Chondrocyte (in vitro differentiated cells): ENCODE measurements at regions not wholly inside any gene's neighbourhood (a gene's known extent, or its start where the extent isn't known, plus 50 kb on each side); places are given as distances from the start of the nearest gene placed in this dataset.

Experiments used
- DNase-seq: peaks from one replicate; pipeline ENCODE4 v3.0.0; 2021; ENCODE audit warnings: mixed read lengths, low spot score
- H3K27ac Mint-ChIP-seq: one replicate; pipeline ENCODE4 v1.8.0; 2021; ENCODE audit warnings: mild to moderate bottlenecking, moderate library complexity, mixed read lengths; ENCODE audit not compliant: unreplicated experiment
- H3K27me3 Mint-ChIP-seq: 2 replicates; pipeline ENCODE4 v1.8.0; 2021; ENCODE audit warnings: low read depth, mixed read lengths
- H3K36me3 Mint-ChIP-seq: 2 replicates; pipeline ENCODE4 v1.8.0; 2021; ENCODE audit warnings: low read depth, mixed read lengths
- H3K4me1 Mint-ChIP-seq: 2 replicates; pipeline ENCODE4 v1.8.0; 2021; ENCODE audit warnings: low read depth, mild to moderate bottlenecking, mixed read lengths
- H3K4me3 Mint-ChIP-seq: one replicate; pipeline ENCODE4 v1.8.0; 2021; ENCODE audit warnings: mild to moderate bottlenecking, moderate library complexity, mixed read lengths; ENCODE audit not compliant: unreplicated experiment
- H3K9me3 Mint-ChIP-seq: 2 replicates; pipeline ENCODE4 v1.8.0; 2021; ENCODE audit warnings: low read depth, mixed read lengths
- TF ChIP-seq, protein P1 (sequence below): fragments of 200-600 bp; sonication (generic); IDR thresholded peaks from 2 replicates; pipeline ENCODE4 v1.5.0; 2021; ENCODE audit warnings: antibody characterized with exemption, mild to moderate bottlenecking, moderate library complexity

DNA sequence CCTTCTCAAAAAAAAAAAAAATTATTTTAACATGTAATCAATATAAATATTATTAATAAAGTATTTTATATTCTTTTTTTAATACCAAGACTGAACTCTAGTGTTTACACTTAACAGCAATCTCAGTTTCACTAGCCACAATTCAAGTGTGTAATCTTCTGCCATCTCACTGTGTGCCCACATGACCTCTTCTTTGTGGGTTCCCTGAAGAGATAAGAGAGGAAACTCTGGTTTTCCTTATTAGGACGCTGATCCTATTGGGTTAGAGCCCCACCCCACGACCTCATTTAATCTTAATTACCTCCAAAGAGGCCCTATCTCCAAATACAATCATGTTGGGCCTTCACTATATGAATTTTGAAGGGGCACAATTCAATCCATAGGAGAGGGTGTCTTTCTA is 177.6 kb downstream of the STK31 start:
- no peak overlapping the region for H3K27ac Mint-ChIP-seq
- H3K36me3 Mint-ChIP-seq: no peaks in the 10 kb centered on the region
- H3K4me1 Mint-ChIP-seq: no peaks in the 10 kb centered on the region
- TF ChIP-seq, protein P1, sequence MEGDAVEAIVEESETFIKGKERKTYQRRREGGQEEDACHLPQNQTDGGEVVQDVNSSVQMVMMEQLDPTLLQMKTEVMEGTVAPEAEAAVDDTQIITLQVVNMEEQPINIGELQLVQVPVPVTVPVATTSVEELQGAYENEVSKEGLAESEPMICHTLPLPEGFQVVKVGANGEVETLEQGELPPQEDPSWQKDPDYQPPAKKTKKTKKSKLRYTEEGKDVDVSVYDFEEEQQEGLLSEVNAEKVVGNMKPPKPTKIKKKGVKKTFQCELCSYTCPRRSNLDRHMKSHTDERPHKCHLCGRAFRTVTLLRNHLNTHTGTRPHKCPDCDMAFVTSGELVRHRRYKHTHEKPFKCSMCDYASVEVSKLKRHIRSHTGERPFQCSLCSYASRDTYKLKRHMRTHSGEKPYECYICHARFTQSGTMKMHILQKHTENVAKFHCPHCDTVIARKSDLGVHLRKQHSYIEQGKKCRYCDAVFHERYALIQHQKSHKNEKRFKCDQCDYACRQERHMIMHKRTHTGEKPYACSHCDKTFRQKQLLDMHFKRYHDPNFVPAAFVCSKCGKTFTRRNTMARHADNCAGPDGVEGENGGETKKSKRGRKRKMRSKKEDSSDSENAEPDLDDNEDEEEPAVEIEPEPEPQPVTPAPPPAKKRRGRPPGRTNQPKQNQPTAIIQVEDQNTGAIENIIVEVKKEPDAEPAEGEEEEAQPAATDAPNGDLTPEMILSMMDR: no peak
- no peak for DNase-seq
- peaks cover 4% of the 10 kb centered on the region for H3K9me3 Mint-ChIP-seq
- H3K4me3 Mint-ChIP-seq: no peak overlapping the region
- H3K27me3 Mint-ChIP-seq: peaks cover 7% of the 10 kb centered on the region

DNA sequence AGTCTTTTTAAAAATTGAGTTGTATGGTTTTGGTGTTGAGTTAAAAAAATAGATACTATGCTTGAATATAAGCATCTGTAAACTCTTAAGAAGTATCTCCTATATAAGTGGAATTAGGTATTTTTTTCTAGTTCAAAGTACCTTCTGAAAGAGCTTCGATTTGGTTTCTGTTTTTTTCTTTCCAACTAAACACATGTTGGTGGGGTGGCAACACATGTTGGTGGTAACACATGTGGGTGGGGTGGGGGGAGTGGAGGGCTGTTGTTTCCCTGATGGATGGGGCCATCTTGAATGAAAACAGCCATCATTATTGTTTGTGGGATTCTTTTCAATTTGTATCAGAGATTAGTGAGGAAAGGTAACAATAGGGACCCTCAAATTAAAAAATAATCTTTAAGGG is 178.9 kb downstream of the STK31 start:
- no peak overlapping the region for H3K4me3 Mint-ChIP-seq
- H3K36me3 Mint-ChIP-seq: no peaks in the 10 kb centered on the region
- H3K27ac Mint-ChIP-seq: no peak overlapping the region
- H3K27me3 Mint-ChIP-seq: peaks cover 7% of the 10 kb centered on the region
- H3K9me3 Mint-ChIP-seq: peaks cover 4% of the 10 kb centered on the region
- H3K4me1 Mint-ChIP-seq: peaks cover 2% of the 10 kb centered on the region
- no peak for DNase-seq
- TF ChIP-seq, protein P1: no peak

DNA sequence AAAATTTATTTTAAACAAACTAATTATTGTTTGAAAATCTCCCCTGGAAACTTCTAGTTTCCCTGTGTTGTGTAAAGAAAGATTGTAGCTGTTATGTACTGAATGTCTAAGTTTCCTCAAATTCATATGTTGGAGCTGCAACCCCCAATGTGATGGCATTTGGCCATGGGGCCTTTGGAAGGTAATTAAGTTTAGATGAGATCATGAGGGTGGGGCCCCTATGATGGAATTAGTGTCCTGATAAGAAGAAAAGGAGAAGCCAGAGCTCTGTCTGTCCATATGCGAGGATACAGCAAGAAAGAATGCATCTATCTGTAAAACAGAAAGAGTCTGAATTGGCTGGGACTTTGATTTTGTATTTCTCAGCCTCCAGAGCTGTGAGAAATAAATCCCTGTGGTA is 179.5 kb downstream of the STK31 start:
- TF ChIP-seq, protein P1: no peak
- Mint-ChIP-seq H3K4me3 (no peak overlapping the region), H3K27ac (no peak overlapping the region), H3K9me3 (peaks cover 4% of the 10 kb centered on the region), H3K4me1 (peaks cover 5% of the 10 kb centered on the region), H3K36me3 (no peaks in the 10 kb centered on the region), H3K27me3 (peaks cover 7% of the 10 kb centered on the region)
- DNase-seq: no peak

DNA sequence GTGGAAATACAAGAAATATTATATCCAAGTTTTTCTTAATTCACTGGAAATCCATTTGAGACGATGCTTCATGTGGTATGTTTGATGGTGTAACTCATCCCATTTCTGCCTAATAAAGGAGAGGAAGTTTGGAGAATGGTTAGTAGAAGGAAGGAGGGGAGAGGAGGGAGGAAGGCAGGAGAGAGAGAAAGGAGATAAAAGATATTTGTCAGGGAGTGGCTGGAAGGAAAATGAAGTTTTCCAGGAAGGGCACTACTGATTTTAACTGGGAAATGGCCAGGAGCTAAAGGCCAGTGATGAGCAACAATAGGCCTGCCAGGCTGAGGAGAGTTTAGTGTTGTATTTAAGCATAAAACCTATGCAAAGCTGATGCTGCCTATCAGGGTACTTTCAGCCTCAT is 182.0 kb downstream of the STK31 start:
- no peak overlapping the region for H3K4me3 Mint-ChIP-seq
- peaks cover 1% of the 10 kb centered on the region for H3K27me3 Mint-ChIP-seq
- no peak overlapping the region for H3K27ac Mint-ChIP-seq
- no peak for DNase-seq
- H3K36me3 Mint-ChIP-seq: no peaks in the 10 kb centered on the region
- H3K4me1 Mint-ChIP-seq: peaks cover 5% of the 10 kb centered on the region
- TF ChIP-seq, protein P1: no peak
- peaks cover 4% of the 10 kb centered on the region for H3K9me3 Mint-ChIP-seq

DNA sequence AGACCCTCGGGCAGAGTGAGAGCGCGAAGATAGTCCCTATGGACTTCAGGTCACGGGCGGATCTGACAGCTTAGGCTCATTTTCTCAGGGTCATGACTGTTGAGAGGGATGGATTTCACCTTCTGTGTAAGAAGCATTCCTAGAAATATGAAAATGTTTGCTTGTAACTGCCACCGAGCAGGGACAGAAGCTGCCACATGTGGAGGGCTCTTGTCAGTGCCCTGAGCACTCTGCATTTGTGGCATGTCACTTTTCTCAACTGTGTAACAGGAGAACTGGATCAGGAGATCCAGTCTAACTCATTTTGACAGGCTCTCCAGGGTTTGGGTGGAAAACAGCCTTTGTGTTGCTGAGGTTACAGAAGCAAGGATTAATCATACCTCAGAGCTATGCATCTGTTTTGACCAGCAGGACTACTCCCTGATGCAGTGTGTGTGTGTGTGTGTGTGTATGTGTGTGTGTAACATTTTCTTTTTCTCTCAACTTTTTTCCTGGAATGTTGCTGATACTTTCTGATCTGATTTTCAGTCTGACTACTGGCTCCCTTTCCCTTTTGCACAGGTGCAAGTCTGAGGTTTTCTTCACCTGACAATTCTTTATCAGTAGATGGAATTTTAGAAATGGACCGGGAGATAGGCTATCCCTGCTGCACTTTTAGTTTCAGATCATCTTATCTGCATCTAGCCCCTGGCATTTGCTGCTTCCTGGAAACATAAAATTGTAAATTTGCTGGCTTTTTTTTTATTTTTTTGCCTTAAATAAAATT is 183.3 kb downstream of the STK31 start:
- TF ChIP-seq, protein P1: no peak
- no peak for DNase-seq
- H3K4me3 Mint-ChIP-seq: no peak overlapping the region
- peaks cover 1% of the 10 kb centered on the region for H3K27me3 Mint-ChIP-seq
- H3K27ac Mint-ChIP-seq: no peak overlapping the region
- H3K4me1 Mint-ChIP-seq: peaks cover 5% of the 10 kb centered on the region
- peaks cover 4% of the 10 kb centered on the region for H3K9me3 Mint-ChIP-seq
- no peaks in the 10 kb centered on the region for H3K36me3 Mint-ChIP-seq
